ENCODE measurements at regions not wholly inside any gene's neighbourhood (a gene's known extent, or its start where the extent isn't known, plus 50 kb on each side); places are given as distances from the start of the nearest gene placed in this dataset.

GRCh38 chr2:8016688-8017087 lies 665.2 kb upstream of the ID2 start:
- Histone ChIP-seq H3K27ac (ENCODE audit: low read length) (no peak overlapping the region), H3K79me2 (replicated peaks; ENCODE audit: insufficient read depth, low read length) (no peaks in the 10 kb centered on the region), H3K36me3 (ENCODE audit: insufficient read depth, low read length) (no peaks in the 10 kb centered on the region), H3K4me3 (ENCODE audit: low read length) (no peak overlapping the region), H4K20me1 (ENCODE audit: insufficient read depth) (no peaks in the 10 kb centered on the region), H3K9me3 (ENCODE audit: low read length) (no peaks in the 10 kb centered on the region), H2AFZ (ENCODE audit: low read depth, low read length) (no peak overlapping the region), H3K9me2 (ENCODE audit: insufficient read depth, low read length) (no peaks in the 10 kb centered on the region), H3F3A (ENCODE audit: insufficient read depth, low read length, poor library complexity, severe bottlenecking) (no peaks in the 10 kb centered on the region), H3K27me3 (ENCODE audit: insufficient read depth, low read depth, low read length) (no peaks in the 10 kb centered on the region), H3K4me2 (ENCODE audit: low read length) (no peak overlapping the region), H3K9ac (ENCODE audit: low read length) (no peak overlapping the region)
- TF ChIP-seq EZH2 (IDR thresholded peaks at IDR 0.05; ENCODE audit: borderline replicate concordance, insufficient read depth, low read length, poor library complexity, severe bottlenecking) (no peak), REST (IDR thresholded peaks at IDR 0.05; ENCODE audit: borderline replicate concordance) (no peak), SMC3 (conservative IDR thresholded peaks at IDR 0.05; ENCODE audit: poor library complexity) (no peak), EP300 (conservative IDR thresholded peaks at IDR 0.05; ENCODE audit: poor library complexity, severe bottlenecking) (no peak), POLR2AphosphoS5 (IDR thresholded peaks at IDR 0.05) (no peak)

GRCh38 chr2:8018956-8019355 lies 662.9 kb upstream of the ID2 start:
- Histone ChIP-seq H3K9me2 (ENCODE audit: insufficient read depth, low read length) (no peaks in the 10 kb centered on the region), H3K36me3 (ENCODE audit: insufficient read depth, low read length) (no peaks in the 10 kb centered on the region), H3K9me3 (ENCODE audit: low read length) (no peaks in the 10 kb centered on the region), H3K9ac (ENCODE audit: low read length) (no peak overlapping the region), H3K4me2 (ENCODE audit: low read length) (no peak overlapping the region), H3K27me3 (ENCODE audit: insufficient read depth, low read depth, low read length) (no peaks in the 10 kb centered on the region), H3K4me3 (ENCODE audit: low read length) (no peak overlapping the region), H3F3A (ENCODE audit: insufficient read depth, low read length, poor library complexity, severe bottlenecking) (no peaks in the 10 kb centered on the region), H3K27ac (ENCODE audit: low read length) (no peak overlapping the region), H2AFZ (ENCODE audit: low read depth, low read length) (no peak overlapping the region), H3K79me2 (replicated peaks; ENCODE audit: insufficient read depth, low read length) (no peaks in the 10 kb centered on the region), H4K20me1 (ENCODE audit: insufficient read depth) (no peaks in the 10 kb centered on the region)
- TF ChIP-seq SMC3 (conservative IDR thresholded peaks at IDR 0.05; ENCODE audit: poor library complexity) (no peak), MXI1 (conservative IDR thresholded peaks at IDR 0.05; ENCODE audit: poor library complexity, severe bottlenecking) (no peak), EP300 (conservative IDR thresholded peaks at IDR 0.05; ENCODE audit: poor library complexity, severe bottlenecking) (no peak), POLR2AphosphoS5 (IDR thresholded peaks at IDR 0.05) (no peak), TAF1 (IDR thresholded peaks at IDR 0.05; ENCODE audit: low read depth) (no peak), REST (IDR thresholded peaks at IDR 0.05; ENCODE audit: borderline replicate concordance) (no peak)

All from neural cell (in vitro differentiated cells).